H9 (cell line): ENCODE measurements at regions not wholly inside any gene's neighbourhood (a gene's known extent, or its start where the extent isn't known, plus 50 kb on each side); places are given as distances from the start of the nearest gene placed in this dataset.

Source experiments
- DNase-seq: peaks from one replicate; pipeline ENCODE4 v3.0.0-alpha.2; 2017
- H2AFZ ChIP-seq: one replicate; pipeline ENCODE4 v1.6.1; 2013; ENCODE audit warnings: mild to moderate bottlenecking, low read length, control low read depth, moderate library complexity
- H2AK5ac ChIP-seq: 2 replicates; pipeline ENCODE4 v1.6.1; 2013; ENCODE audit warnings: low read length, control low read depth, mixed read lengths; ENCODE audit not compliant: insufficient read length
- H2BK120ac ChIP-seq: one replicate; pipeline ENCODE4 v1.6.1; 2013; ENCODE audit warnings: low read depth, mild to moderate bottlenecking, low read length, control low read depth, inconsistent platforms; ENCODE audit not compliant: poor library complexity, severe bottlenecking
- H2BK12ac ChIP-seq: 2 replicates; pipeline ENCODE4 v1.6.1; 2013; ENCODE audit warnings: low read length, control low read depth, mixed read lengths, low read depth; ENCODE audit not compliant: insufficient read length
- H2BK15ac ChIP-seq: 2 replicates; pipeline ENCODE4 v1.6.1; 2013; ENCODE audit warnings: low read depth, low read length, control low read depth
- H2BK20ac ChIP-seq: one replicate; pipeline ENCODE4 v1.6.1; 2013; ENCODE audit warnings: low read depth, mild to moderate bottlenecking, low read length, control low read depth, inconsistent platforms; ENCODE audit not compliant: poor library complexity, severe bottlenecking
- H2BK5ac ChIP-seq: 2 replicates; pipeline ENCODE4 v1.6.1; 2013; ENCODE audit warnings: low read length, control low read depth, mixed read lengths; ENCODE audit not compliant: insufficient read length
- H3K14ac ChIP-seq: 2 replicates; pipeline ENCODE4 v1.6.1; 2013; ENCODE audit warnings: low read length, control low read depth; ENCODE audit not compliant: insufficient read depth
- H3K18ac ChIP-seq: 2 replicates; pipeline ENCODE4 v1.6.1; 2013; ENCODE audit warnings: low read depth, mild to moderate bottlenecking, mixed read lengths, low read length, control low read depth; ENCODE audit not compliant: insufficient read length
- H3K23ac ChIP-seq: 2 replicates; pipeline ENCODE4 v1.6.1; 2013; ENCODE audit warnings: low read length, control low read depth, mixed read lengths, low read depth; ENCODE audit not compliant: insufficient read length
- H3K23me2 ChIP-seq: 2 replicates; pipeline ENCODE4 v1.6.1; 2013; ENCODE audit warnings: low read depth, mild to moderate bottlenecking, mixed read lengths, low read length, control low read depth; ENCODE audit not compliant: insufficient read length, poor library complexity, severe bottlenecking
- H3K27ac ChIP-seq: 2 replicates; pipeline ENCODE4 v1.5.1; 2013; ENCODE audit warnings: low read length, control low read depth, mixed read lengths, low read depth; ENCODE audit not compliant: insufficient read length
- H3K27me3 ChIP-seq: 2 replicates; pipeline ENCODE4 v1.6.1; 2013; ENCODE audit warnings: low read length, control low read depth, inconsistent platforms; ENCODE audit not compliant: insufficient read depth
- H3K4ac ChIP-seq: 2 replicates; pipeline ENCODE4 v1.6.1; 2013; ENCODE audit warnings: low read depth, mild to moderate bottlenecking, control low read depth, inconsistent platforms, low read length, moderate library complexity
- H3K4me1 ChIP-seq: 2 replicates; pipeline ENCODE4 v1.6.1; 2013; ENCODE audit warnings: low read length, control low read depth, inconsistent platforms; ENCODE audit not compliant: insufficient read depth
- H3K4me2 ChIP-seq: 2 replicates; pipeline ENCODE4 v1.6.1; 2013; ENCODE audit warnings: low read length, control low read depth, mixed read lengths; ENCODE audit not compliant: insufficient read length, insufficient read depth
- H3K56ac ChIP-seq: 2 replicates; pipeline ENCODE4 v1.6.1; 2013; ENCODE audit warnings: low read depth, mild to moderate bottlenecking, mixed read lengths, low read length, control low read depth; ENCODE audit not compliant: insufficient read length
- H3K79me1 ChIP-seq: 2 replicates; pipeline ENCODE4 v1.6.1; 2013; ENCODE audit warnings: low read depth, mild to moderate bottlenecking, moderate library complexity, low read length, control low read depth, inconsistent platforms; ENCODE audit not compliant: insufficient read depth, poor library complexity, severe bottlenecking
- H3K79me2 ChIP-seq: 2 replicates; pipeline ENCODE4 v1.6.1; 2013; ENCODE audit warnings: low read length, control low read depth, inconsistent platforms; ENCODE audit not compliant: insufficient read depth
- H3K9ac ChIP-seq: 2 replicates; pipeline ENCODE4 v1.6.1; 2013; ENCODE audit warnings: low read length, control low read depth, mixed read lengths; ENCODE audit not compliant: insufficient read length; ENCODE audit errors: extremely low read depth
- H3K9me3 ChIP-seq: one replicate; pipeline ENCODE4 v1.6.1; 2013; ENCODE audit warnings: low read depth, low read length, inconsistent platforms; ENCODE audit not compliant: control insufficient read depth
- H3T11ph ChIP-seq: one replicate; pipeline ENCODE4 v1.6.1; 2013; ENCODE audit warnings: mild to moderate bottlenecking, low read length, control low read depth, inconsistent platforms
- H4K20me1 ChIP-seq: one replicate; pipeline ENCODE4 v1.6.1; 2013; ENCODE audit not compliant: control insufficient read depth, insufficient read length, insufficient read depth
- H4K5ac ChIP-seq: 2 replicates; pipeline ENCODE4 v1.6.1; 2013; ENCODE audit warnings: low read depth, mild to moderate bottlenecking, mixed read lengths, low read length, control low read depth; ENCODE audit not compliant: insufficient read length
- H4K8ac ChIP-seq: replicated peaks from 2 replicates; pipeline ENCODE4 v1.6.1; 2013; ENCODE audit warnings: low read length, control low read depth, mixed read lengths, low read depth; ENCODE audit not compliant: insufficient read length
- H4K91ac ChIP-seq: 2 replicates; pipeline ENCODE4 v1.6.1; 2013; ENCODE audit warnings: low read depth, mild to moderate bottlenecking, moderate library complexity, mixed read lengths, low read length, control low read depth; ENCODE audit not compliant: insufficient read length
- H3K27ac Mint-ChIP-seq, 3 experiments: 2 replicates in 2 of 3; 3 replicates in 1 of 3; pipeline ENCODE4 v1.8.0; 2020 to 2021; ENCODE audit warnings: mixed read lengths in 3 of 3, mild to moderate bottlenecking in 1 of 3, moderate library complexity in 1 of 3
- H3K27me3 Mint-ChIP-seq: 2 replicates; pipeline ENCODE4 v1.8.0; 2021; ENCODE audit warnings: low read depth, mild to moderate bottlenecking, moderate library complexity, mixed read lengths
- H3K36me3 Mint-ChIP-seq, 3 experiments: 2 replicates in 2 of 3; 3 replicates in 1 of 3; pipeline ENCODE4 v1.8.0; 2020 to 2021; ENCODE audit warnings: low read depth in 3 of 3, mixed read lengths in 3 of 3; ENCODE audit not compliant: insufficient read depth in 1 of 3
- H3K4me1 Mint-ChIP-seq, 2 experiments: 2 replicates each; pipeline ENCODE4 v1.8.0; 2020; ENCODE audit warnings: mixed read lengths in 2 of 2
- H3K4me3 Mint-ChIP-seq, 2 experiments: 2 replicates in 1 of 2; 3 replicates in 1 of 2; pipeline ENCODE4 v1.8.0; 2020 to 2021; ENCODE audit warnings: mild to moderate bottlenecking in 2 of 2, mixed read lengths in 2 of 2, moderate library complexity in 1 of 2
- H3K9me3 Mint-ChIP-seq, 2 experiments: 2 replicates in 1 of 2; 3 replicates in 1 of 2; pipeline ENCODE4 v1.8.0; 2020; ENCODE audit warnings: mild to moderate bottlenecking in 2 of 2, mixed read lengths in 2 of 2, moderate library complexity in 1 of 2
- WGBS: extraction: QIAGEN DNeasy Blood & Tissue Kit; methylation state at CpG from one replicate; pipeline ENCODE4 v1.1.7; 2013; ENCODE audit warnings: missing lambda C conversion rate, low lambda C conversion rate, mixed read lengths; ENCODE audit not compliant: insufficient read length; ENCODE audit errors: extremely low coverage; 5-methylcytosine and 5-hydroxymethylcytosine counted together
- TF ChIP-seq, protein P1 (sequence below): fragments of 200-600 bp; sonication (generic); conservative IDR thresholded peaks from 3 replicates; pipeline ENCODE4 v1.8.0; 2021; ENCODE audit warnings: antibody characterized with exemption, mild to moderate bottlenecking

- Histone ChIP-seq H3K79me2 (no peaks in the 10 kb centered on the region), H3K23me2 (no peaks in the 10 kb centered on the region), H2BK15ac (no peak overlapping the region), H3K4me2 (no peak overlapping the region), H3K4ac (no peak overlapping the region), H4K8ac (no peak overlapping the region), H3K79me1 (no peaks in the 10 kb centered on the region), H2BK120ac (no peak overlapping the region), H3K14ac (no peak overlapping the region), H2BK12ac (no peak overlapping the region), H2BK5ac (no peak overlapping the region), H3K9me3 (no peaks in the 10 kb centered on the region), H3K23ac (no peak overlapping the region), H4K5ac (no peak overlapping the region), H3K56ac (no peak overlapping the region), H3K18ac (no peak overlapping the region), H3K27ac (no peak overlapping the region), H3K4me1 (no peaks in the 10 kb centered on the region), H2BK20ac (no peak overlapping the region), H3K27me3 (no peaks in the 10 kb centered on the region), H2AFZ (no peak overlapping the region), H3K9ac (no peak overlapping the region), H4K91ac (no peak overlapping the region), H2AK5ac (no peak overlapping the region), H4K20me1 (no peaks in the 10 kb centered on the region), H3T11ph (no peak overlapping the region)
- Mint-ChIP-seq H3K4me3 (no peak overlapping the region), H3K4me1 (no peaks in the 10 kb centered on the region), H3K9me3 (peaks cover 0 to 2% of the 10 kb centered on the region in 2 experiments; a peak in 2 of 5 replicates), H3K27me3 (no peaks in the 10 kb centered on the region), H3K27ac (no peak overlapping the region), H3K36me3 (peaks cover 0 to 3% (median 0%) of the 10 kb centered on the region in 3 experiments; a peak in 1 of 7 replicates)
- no CpG with 5 or more reads among the region's 2 CpGs for WGBS
- TF ChIP-seq, protein P1, sequence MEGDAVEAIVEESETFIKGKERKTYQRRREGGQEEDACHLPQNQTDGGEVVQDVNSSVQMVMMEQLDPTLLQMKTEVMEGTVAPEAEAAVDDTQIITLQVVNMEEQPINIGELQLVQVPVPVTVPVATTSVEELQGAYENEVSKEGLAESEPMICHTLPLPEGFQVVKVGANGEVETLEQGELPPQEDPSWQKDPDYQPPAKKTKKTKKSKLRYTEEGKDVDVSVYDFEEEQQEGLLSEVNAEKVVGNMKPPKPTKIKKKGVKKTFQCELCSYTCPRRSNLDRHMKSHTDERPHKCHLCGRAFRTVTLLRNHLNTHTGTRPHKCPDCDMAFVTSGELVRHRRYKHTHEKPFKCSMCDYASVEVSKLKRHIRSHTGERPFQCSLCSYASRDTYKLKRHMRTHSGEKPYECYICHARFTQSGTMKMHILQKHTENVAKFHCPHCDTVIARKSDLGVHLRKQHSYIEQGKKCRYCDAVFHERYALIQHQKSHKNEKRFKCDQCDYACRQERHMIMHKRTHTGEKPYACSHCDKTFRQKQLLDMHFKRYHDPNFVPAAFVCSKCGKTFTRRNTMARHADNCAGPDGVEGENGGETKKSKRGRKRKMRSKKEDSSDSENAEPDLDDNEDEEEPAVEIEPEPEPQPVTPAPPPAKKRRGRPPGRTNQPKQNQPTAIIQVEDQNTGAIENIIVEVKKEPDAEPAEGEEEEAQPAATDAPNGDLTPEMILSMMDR: no peak
- no peak for DNase-seq
These were observed 224.1 kb downstream of the ALX1 start for GRCh38 chr12:85504164-85504563.
